ENCODE measurements at regions not wholly inside any gene's neighbourhood (a gene's known extent, or its start where the extent isn't known, plus 50 kb on each side); places are given as distances from the start of the nearest gene placed in this dataset.

DNA sequence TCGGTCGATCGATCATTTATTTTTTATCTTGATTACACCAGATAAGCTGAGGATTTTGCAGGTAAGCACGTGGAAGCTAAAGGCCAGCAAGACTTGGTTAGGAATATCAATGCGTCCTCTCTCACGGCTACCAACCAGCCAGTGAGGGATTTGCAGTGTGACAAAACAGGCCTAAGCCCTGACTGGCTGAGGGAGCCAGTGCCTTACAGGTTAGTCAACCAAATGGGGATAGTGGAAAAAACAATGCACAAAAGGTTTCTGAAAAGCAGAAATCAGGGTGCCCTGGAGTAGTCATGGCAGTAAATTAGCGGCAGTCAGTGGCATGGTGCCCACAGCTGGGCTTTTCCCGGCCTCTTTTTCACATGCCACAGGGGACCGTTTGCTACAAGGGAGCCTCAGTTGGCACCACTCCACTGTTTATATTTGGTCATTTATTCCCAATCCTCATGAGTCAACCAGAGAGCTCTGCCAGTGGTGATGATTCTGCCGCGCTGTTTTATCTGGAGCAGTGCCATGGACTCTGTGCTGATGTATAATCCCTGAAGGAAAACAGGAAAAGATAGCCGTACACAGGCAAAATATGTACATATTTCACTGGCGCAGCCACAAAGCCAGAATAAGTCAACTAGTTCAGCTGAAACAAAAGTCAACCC lies 167.6 kb downstream of the RHOU start:
- H3K9me3 Mint-ChIP-seq = no peaks in the 10 kb centered on the region
- no peaks in the 10 kb centered on the region for H3K27me3 Mint-ChIP-seq
- H3K27ac Mint-ChIP-seq = no peak overlapping the region
- H3K36me3 Mint-ChIP-seq = no peaks in the 10 kb centered on the region
- H3K4me1 Mint-ChIP-seq = no peaks in the 10 kb centered on the region
- H3K4me3 Mint-ChIP-seq = no peak overlapping the region

DNA sequence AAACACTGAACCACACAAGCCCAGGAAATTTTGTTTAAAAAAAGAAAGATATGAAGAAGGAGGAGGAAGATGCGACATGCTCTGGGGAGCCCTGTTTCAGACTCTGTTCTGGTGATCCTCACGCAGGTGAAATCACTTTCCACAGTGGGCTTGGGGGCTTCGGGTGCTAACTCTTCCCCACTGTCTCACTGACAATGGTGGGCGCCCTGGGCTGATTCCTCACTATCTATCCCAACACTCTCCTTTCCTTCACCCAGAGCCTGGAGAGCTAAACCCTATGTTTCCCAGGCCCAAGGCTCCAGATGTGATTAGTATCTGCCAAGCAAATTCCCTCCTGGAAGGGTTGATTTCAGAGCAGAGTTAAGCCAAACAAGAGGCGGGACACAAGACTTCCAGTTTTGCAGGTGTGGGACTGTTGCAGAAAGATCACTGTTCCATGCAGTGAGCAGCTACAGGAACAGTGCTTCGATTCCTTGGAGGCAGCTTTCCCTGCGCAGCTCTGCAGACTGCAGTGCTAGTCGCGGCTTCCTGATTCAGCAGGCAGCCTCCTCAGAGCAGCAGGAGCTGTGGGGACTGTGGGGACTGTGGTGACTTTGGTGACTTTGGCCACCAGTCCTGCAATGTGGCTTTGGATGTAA lies 168.3 kb downstream of the RHOU start:
- H3K27ac Mint-ChIP-seq = no peak overlapping the region
- H3K9me3 Mint-ChIP-seq = no peaks in the 10 kb centered on the region
- H3K4me1 Mint-ChIP-seq = no peaks in the 10 kb centered on the region
- H3K4me3 Mint-ChIP-seq = no peak overlapping the region
- no peaks in the 10 kb centered on the region for H3K36me3 Mint-ChIP-seq
- no peaks in the 10 kb centered on the region for H3K27me3 Mint-ChIP-seq

DNA sequence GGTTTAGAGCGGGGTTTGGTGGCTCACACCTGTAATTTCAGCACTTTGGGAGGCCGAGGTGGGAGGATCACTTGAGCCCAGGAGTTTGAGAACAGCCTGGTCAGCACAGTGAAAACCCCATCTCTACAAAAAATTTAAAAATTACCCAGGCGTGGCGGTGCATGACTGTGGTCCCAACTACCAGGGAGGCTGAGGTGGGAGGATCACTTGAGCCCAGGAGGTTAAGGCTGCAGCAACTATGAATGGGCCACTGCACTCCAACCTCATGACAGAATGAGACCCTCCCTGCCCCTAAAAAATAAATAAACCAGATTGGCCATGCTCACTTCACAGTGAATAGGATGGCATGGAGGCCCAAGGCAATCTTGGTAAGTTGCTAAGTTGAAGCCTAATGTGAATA lies 168.9 kb downstream of the RHOU start:
- Mint-ChIP-seq H3K9me3 (no peaks in the 10 kb centered on the region), H3K36me3 (no peaks in the 10 kb centered on the region), H3K4me3 (no peak overlapping the region), H3K27ac (no peak overlapping the region), H3K27me3 (no peaks in the 10 kb centered on the region), H3K4me1 (no peaks in the 10 kb centered on the region)

DNA sequence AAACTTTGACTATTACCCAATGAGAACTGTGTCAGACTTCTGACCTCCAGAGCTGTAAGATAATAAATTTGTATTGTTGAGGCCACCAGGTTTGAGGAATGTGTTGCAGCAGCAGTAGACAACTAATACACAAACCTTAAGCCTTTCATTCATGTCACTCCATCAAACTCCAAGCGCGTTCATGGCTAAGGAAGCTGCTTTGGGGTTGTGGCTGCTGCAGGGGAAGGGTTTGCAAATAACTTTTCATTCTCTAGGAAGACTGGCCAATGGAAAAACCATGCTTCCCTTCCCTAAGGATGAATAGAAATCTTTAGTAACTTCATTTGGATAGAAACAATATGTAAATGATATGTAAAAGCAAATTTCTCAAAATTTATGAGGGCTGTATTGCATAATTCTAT lies 170.4 kb downstream of the RHOU start:
- H3K4me3 Mint-ChIP-seq = no peak overlapping the region
- H3K27me3 Mint-ChIP-seq = no peaks in the 10 kb centered on the region

DNA sequence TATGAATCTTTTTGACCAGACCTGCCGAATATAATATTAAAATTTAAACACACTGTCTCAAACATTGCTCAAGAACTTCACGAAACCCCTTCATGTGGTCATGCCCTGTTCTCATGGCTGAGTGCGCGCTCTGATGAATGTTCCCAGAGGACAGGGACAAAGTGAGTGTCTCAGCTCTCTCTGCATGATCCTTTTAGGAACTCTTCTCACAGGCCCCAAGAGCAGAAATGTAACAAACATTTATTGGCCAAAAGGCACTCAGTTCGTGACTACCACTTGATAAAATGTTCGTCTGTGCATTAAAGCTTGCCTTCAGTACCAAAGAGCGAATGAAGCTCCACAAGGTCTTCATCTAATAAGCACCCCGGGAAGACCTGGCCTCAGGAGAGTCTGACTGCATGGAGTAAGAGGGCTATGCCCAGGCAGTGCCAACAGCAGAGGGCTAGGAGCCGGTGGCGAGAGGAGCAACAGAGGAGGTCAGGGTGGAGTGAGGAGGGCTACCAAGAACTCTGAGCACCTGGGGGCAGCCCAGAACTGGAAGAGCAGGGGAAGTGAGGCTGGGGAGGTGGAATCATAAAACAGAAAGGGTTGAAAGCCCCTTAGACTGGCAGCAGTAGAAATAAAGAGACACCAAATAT lies 171.1 kb downstream of the RHOU start:
- no peaks in the 10 kb centered on the region for H3K9me3 Mint-ChIP-seq
- no peaks in the 10 kb centered on the region for H3K4me1 Mint-ChIP-seq
- no peaks in the 10 kb centered on the region for H3K27me3 Mint-ChIP-seq
- H3K4me3 Mint-ChIP-seq = no peak overlapping the region
- no peak overlapping the region for H3K27ac Mint-ChIP-seq
- H3K36me3 Mint-ChIP-seq = no peaks in the 10 kb centered on the region

More for the DNA sequence above, 170.4 kb downstream of the RHOU start:
- H3K27ac Mint-ChIP-seq = no peak overlapping the region
- no peaks in the 10 kb centered on the region for H3K36me3 Mint-ChIP-seq
- no peaks in the 10 kb centered on the region for H3K4me1 Mint-ChIP-seq
- H3K9me3 Mint-ChIP-seq = no peaks in the 10 kb centered on the region

DNA sequence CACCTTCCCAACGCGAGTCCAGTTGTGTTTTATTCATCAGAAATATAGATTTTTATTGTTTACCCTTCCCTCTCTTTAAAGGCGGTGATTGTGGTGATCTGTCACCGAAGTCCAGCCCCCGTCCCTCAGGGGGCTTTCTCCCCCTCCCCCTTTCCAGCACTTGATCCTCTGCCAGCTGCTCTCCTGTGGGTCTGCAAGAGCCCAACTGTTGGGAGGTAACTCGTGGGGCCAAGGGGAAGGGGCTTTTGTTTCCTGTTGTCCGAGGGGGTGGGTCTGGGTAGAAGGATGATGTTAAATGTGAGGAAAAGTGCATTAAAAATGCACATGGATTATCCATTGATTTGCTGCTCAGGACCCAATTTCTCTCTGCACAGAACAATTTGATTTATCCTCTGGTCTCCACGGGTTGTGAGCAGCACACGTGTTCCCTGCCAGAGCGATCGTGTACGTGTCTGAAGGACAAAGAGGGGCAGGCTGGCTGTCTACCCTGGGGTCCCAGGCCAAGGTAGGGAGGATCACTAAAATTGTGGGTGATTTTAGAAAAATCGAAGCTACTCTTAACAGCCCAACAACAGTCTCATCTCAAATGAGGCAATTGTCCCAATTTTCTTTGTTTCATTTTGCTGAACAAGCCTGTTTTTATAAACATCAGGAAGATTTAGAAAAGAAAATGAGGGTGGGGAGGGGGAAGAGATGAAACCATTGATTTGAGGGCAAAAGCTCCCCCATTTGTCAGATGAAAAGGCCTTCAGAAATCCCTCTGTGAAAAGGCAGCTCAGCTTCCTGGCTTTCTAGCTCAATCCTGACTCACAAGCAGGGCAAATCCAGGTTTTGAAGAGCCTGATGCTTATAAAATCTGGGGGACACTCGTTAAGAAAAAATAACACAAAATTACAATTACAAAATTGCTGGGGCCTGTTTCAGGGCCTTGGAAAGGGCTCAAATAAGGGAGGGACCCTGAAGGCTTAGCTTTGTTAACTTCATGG lies 176.2 kb downstream of the RHOU start:
- Mint-ChIP-seq H3K4me3 (no peak overlapping the region), H3K27me3 (no peaks in the 10 kb centered on the region), H3K36me3 (no peaks in the 10 kb centered on the region), H3K4me1 (no peaks in the 10 kb centered on the region), H3K9me3 (no peaks in the 10 kb centered on the region), H3K27ac (no peak overlapping the region)

DNA sequence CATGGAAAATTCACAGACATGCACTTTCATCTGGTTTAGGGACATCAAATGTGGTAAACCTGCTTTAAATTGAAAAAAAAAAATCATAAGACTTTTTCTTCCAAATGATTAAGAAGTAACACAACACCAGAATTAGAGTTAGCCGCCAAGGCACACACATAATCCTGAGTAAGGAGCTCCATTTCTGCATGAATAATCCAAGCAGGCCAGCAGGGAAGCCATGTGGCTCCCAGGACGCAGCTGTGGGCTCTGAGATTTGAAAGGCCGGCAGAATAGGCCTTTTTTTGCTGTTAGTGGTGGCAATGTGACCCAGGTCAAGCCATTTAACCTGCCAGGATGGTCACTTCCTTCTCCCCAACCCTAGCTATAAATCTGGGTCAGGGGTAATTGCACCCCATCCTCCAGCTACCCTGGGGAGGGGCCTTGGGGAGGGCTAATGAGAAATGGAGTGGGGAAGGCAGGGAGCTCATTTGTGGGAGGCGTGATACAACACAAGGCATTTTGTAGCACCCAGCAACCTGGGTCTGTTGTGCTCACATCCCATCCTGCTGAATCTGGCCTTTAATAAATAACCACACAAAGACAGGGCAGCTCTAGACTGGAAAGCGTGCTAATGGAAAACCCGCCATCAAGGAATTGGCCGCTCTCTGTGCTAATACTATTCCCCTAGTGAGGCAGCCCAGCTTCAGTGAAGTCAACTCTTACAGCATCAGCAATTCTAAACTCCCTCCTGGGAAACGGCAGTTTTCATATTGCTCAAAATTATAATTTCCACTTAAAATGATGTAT lies 178.5 kb downstream of the RHOU start:
- no peaks in the 10 kb centered on the region for H3K4me1 Mint-ChIP-seq
- no peaks in the 10 kb centered on the region for H3K36me3 Mint-ChIP-seq
- no peaks in the 10 kb centered on the region for H3K27me3 Mint-ChIP-seq
- no peak overlapping the region for H3K4me3 Mint-ChIP-seq
- H3K27ac Mint-ChIP-seq = no peak overlapping the region
- no peaks in the 10 kb centered on the region for H3K9me3 Mint-ChIP-seq

DNA sequence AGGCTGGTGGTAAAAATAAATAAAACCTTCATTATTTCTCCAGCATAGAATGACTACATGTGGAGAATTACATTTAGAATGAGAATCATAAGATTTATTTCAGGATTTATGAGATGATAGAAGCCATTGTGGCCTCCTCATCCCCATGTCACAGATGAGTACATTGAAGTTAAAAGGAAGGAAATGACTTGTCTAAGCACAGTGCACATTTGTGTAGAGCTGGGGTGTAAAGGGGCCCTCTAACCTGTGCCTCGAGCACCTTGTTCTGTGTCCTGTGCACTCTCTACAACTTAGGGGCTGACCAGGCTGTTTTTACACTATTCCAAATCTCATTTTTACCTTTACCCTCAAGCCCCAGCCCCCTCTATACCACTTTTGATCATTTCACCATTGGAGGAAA lies 179.4 kb downstream of the RHOU start:
- no peaks in the 10 kb centered on the region for H3K27me3 Mint-ChIP-seq
- H3K36me3 Mint-ChIP-seq = no peaks in the 10 kb centered on the region
- H3K27ac Mint-ChIP-seq = no peak overlapping the region
- no peaks in the 10 kb centered on the region for H3K9me3 Mint-ChIP-seq
- no peaks in the 10 kb centered on the region for H3K4me1 Mint-ChIP-seq
- H3K4me3 Mint-ChIP-seq = no peak overlapping the region

DNA sequence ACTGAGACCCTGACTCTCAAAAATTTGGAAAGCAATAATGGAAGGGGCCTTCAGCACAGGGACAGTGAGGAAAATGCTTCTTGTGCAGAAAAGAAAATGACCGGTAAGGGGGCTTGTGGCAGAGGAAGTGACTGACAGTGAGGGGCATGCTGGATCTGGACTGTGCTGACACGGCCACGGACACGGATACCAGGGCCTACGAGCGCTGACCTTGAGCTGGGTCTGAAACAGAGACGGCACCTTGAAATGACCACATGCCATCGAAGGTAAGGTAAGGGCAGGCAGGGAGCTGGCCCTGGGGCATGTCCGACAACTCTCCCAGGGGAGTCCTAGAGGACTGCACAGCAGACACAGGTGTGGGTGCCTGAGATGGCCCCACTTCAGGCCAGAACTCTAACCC lies 182.1 kb downstream of the RHOU start:
- Mint-ChIP-seq H3K4me3 (no peak overlapping the region), H3K36me3 (no peaks in the 10 kb centered on the region), H3K4me1 (peaks cover 3% of the 10 kb centered on the region), H3K27me3 (no peaks in the 10 kb centered on the region), H3K27ac (no peak overlapping the region), H3K9me3 (no peaks in the 10 kb centered on the region)

DNA sequence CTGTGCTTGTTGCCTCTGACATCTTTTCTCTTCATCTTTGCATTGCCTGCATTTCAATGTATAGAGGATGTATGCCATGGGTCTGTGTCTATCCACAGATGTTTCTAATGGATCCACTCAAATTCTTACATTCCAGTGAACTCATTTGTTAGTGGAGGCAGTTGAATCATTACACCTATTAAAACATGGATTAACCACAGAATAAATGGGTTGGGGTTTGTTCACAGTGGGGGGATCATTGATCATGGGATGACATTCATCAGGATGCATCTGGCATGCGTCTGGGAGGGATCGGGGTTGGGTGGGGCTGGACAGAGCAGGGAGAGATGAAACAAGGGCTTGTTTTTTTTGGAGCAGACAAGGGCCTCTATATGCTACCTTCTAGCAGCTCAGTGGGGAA lies 182.5 kb downstream of the RHOU start:
- Mint-ChIP-seq H3K36me3 (no peaks in the 10 kb centered on the region), H3K27me3 (no peaks in the 10 kb centered on the region), H3K4me1 (peaks cover 3% of the 10 kb centered on the region), H3K4me3 (no peak overlapping the region), H3K9me3 (no peaks in the 10 kb centered on the region), H3K27ac (no peak overlapping the region)

DNA sequence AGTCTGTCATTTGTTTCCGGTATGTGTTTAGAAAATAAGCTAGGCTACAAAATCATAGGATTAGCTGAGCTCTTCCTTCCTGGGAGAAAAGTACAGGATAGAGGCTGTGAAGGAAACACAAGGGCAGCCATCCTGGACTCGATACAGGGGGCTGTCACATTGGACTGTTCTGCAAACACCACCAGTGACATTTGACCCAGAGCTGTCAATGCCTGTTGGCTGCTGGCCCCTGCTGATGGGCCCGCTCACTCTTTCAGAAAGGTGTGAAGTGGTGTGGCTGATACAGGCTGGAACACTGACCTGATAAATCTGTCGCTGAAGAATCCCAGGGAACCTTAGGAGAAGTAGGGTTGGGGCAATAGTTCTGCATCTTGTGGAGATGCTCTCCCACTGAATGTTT lies 183.1 kb downstream of the RHOU start:
- H3K9me3 Mint-ChIP-seq = no peaks in the 10 kb centered on the region
- H3K36me3 Mint-ChIP-seq = no peaks in the 10 kb centered on the region
- peaks cover 3% of the 10 kb centered on the region for H3K4me1 Mint-ChIP-seq
- no peak overlapping the region for H3K4me3 Mint-ChIP-seq
- H3K27ac Mint-ChIP-seq = no peak overlapping the region
- no peaks in the 10 kb centered on the region for H3K27me3 Mint-ChIP-seq

DNA sequence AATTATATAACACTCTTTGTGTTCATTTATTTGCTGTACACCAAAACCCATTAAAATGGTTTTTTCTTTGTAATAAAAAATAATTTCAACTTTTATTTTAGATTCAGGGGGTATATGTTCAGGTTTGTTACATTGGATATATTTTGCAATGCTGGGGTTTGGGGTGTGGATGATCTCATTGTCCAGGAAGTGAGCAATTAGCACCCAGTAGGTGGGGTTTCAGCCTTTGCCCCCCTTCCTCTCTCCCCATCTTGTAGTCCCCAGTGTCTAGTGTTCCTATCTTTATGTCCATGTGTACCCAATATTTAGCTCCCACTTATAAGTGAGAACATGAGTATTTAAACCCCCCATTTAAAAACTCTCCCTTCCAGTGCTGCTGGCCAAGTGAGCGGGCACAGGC lies 184.6 kb downstream of the RHOU start:
- Mint-ChIP-seq H3K27ac (peak overlapping the region; percentile 32), H3K27me3 (no peaks in the 10 kb centered on the region), H3K9me3 (no peaks in the 10 kb centered on the region), H3K4me3 (no peak overlapping the region), H3K4me1 (peaks cover 3% of the 10 kb centered on the region), H3K36me3 (no peaks in the 10 kb centered on the region)

DNA sequence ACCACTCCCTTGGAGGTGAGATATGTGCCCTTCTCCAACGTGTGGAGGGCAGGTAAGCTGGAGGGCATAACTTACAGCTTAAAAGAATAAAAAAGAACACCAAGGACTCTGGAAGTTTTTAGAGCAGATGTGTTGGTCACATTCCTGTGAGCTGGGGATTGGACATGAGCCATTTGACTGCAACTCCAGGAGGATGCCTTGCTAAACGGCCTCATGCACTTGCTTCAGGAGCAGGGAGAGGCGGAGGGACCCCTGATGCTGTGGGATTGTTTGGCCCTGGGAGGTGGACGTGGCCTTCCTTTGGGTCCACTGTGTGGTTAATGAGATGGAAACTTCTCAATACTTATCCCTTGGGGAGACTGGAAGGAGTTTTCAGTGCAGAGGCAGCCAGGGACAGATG lies 185.6 kb downstream of the RHOU start:
- no peaks in the 10 kb centered on the region for H3K36me3 Mint-ChIP-seq
- no peak overlapping the region for H3K4me3 Mint-ChIP-seq
- no peak overlapping the region for H3K27ac Mint-ChIP-seq
- no peaks in the 10 kb centered on the region for H3K9me3 Mint-ChIP-seq
- peaks cover 3% of the 10 kb centered on the region for H3K4me1 Mint-ChIP-seq
- no peaks in the 10 kb centered on the region for H3K27me3 Mint-ChIP-seq

DNA sequence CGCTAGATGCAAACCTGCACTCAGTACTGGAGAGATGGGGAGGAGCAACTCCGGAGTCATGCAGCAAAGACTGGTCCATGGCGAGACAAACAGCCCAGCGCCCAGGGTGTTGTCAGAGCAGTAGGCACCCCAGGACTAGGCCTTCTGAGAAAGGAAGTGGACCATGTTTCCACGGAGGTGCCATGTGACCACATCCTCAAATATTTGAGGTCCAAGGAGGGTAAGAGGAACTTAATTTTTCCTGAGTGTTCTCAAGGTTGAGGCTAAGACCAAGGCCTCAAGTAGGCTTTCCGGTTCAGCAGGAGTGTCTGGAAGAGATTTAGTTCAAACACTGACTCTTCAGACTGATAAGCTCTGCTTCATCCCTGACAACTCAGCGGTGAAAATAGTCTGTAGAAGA lies 186.2 kb downstream of the RHOU start:
- no peaks in the 10 kb centered on the region for H3K27me3 Mint-ChIP-seq
- H3K4me1 Mint-ChIP-seq = peaks cover 3% of the 10 kb centered on the region
- no peaks in the 10 kb centered on the region for H3K9me3 Mint-ChIP-seq
- no peak overlapping the region for H3K27ac Mint-ChIP-seq
- no peaks in the 10 kb centered on the region for H3K36me3 Mint-ChIP-seq
- no peak overlapping the region for H3K4me3 Mint-ChIP-seq

DNA sequence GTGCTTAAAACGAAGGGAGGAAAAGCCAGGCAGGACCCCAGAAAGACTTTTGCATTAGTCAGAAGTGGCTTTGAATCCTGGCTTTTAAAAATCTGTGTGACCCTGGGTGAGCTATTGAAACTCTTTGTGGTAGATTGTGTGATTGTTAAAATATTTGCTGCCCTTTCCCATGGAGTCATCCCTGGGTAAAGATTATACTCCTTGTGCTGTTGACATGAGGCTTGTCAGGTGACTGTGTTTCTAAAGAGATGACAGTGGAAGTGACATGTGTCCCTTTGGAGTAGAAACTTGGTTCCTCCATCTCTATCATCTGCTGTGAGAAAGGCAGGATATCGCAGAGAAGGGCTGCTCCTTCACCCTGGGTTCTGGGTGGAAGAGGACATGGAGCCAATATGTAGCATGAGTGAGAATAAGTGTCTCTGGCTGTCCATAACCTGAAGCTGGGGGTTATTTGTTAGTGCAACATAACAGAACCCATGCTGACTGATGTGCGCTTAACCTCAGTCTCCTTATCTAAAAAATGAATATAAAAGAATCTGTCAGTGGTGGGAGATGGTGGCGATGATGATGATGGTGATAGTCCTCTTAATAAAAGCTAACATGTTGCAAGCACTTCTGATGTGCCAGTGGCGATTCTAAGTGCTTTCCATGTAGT lies 187.6 kb downstream of the RHOU start:
- no peaks in the 10 kb centered on the region for H3K27me3 Mint-ChIP-seq
- no peak overlapping the region for H3K27ac Mint-ChIP-seq
- H3K36me3 Mint-ChIP-seq = no peaks in the 10 kb centered on the region
- H3K9me3 Mint-ChIP-seq = no peaks in the 10 kb centered on the region
- H3K4me1 Mint-ChIP-seq = peaks cover 3% of the 10 kb centered on the region
- H3K4me3 Mint-ChIP-seq = no peak overlapping the region
